Fibroblast of lung (primary cell): ENCODE measurements at regions not wholly inside any gene's neighbourhood (a gene's known extent, or its start where the extent isn't known, plus 50 kb on each side); places are given as distances from the start of the nearest gene placed in this dataset.

Experiments used
- DNase-seq, 2 donors: peaks; one replicate each; pipeline versions ENCODE4 v3.0.0 to v3.0.0-alpha.2; 2010; ENCODE audit warnings: low read depth in 2 of 2
- H2AFZ ChIP-seq: 2 replicates; pipeline ENCODE4 v1.5.1; 2012; ENCODE audit warnings: low read length, control low read depth, inconsistent platforms
- H3K27ac ChIP-seq: 2 replicates; pipeline ENCODE4 v1.5.1; 2011; ENCODE audit warnings: low read length, control low read depth; ENCODE audit not compliant: insufficient read depth
- H3K27me3 ChIP-seq: 2 replicates; pipeline ENCODE4 v1.5.1; 2011; ENCODE audit warnings: mild to moderate bottlenecking, low read length; ENCODE audit not compliant: control insufficient read depth, insufficient read depth
- H3K36me3 ChIP-seq: 2 replicates; pipeline ENCODE4 v1.5.1; 2011; ENCODE audit warnings: low read length; ENCODE audit not compliant: control insufficient read depth, insufficient read depth
- H3K4me1 ChIP-seq: 2 replicates; pipeline ENCODE4 v1.5.1; 2011; ENCODE audit warnings: low read length; ENCODE audit not compliant: control insufficient read depth, insufficient read depth; ENCODE audit errors: extremely low read depth
- H3K4me2 ChIP-seq: 2 replicates; pipeline ENCODE4 v1.5.1; 2011; ENCODE audit warnings: low read length, control low read depth; ENCODE audit not compliant: insufficient read depth; ENCODE audit errors: extremely low read depth
- H3K4me3 ChIP-seq, 4 experiments: fragments of 200-600 bp in 1 of 4; sonication (generic) in 1 of 4; replicated peaks in 1 of 4; 2 replicates each; pipeline ENCODE4 v1.5.1; 2011 to 2016; ENCODE audit warnings: low read length in 4 of 4, low read depth in 3 of 4, mild to moderate bottlenecking in 3 of 4, control low read depth in 2 of 4, inconsistent platforms in 1 of 4, mixed read lengths in 1 of 4; ENCODE audit not compliant: insufficient read depth in 1 of 4; ENCODE audit errors: control extremely low read depth in 1 of 4
- H3K79me2 ChIP-seq: 2 replicates; pipeline ENCODE4 v1.5.1; 2012; ENCODE audit warnings: mild to moderate bottlenecking, low read length, inconsistent platforms; ENCODE audit not compliant: control insufficient read depth, insufficient read depth
- H3K9ac ChIP-seq: 2 replicates; pipeline ENCODE4 v1.5.1; 2011; ENCODE audit warnings: mild to moderate bottlenecking, low read length, control low read depth; ENCODE audit not compliant: insufficient read depth
- H3K9me3 ChIP-seq: 2 replicates; pipeline ENCODE4 v1.5.1; 2012; ENCODE audit warnings: low read depth, low read length; ENCODE audit not compliant: control insufficient read depth, insufficient read depth
- H4K20me1 ChIP-seq: 2 replicates; pipeline ENCODE4 v1.5.1; 2011; ENCODE audit warnings: low read length; ENCODE audit not compliant: control insufficient read depth, insufficient read depth; ENCODE audit errors: extremely low read depth
- CTCF ChIP-seq, 2 donors: IDR thresholded peaks in 1 of 2; conservative IDR thresholded peaks in 1 of 2; 1 replicate in 1 of 2; 2 replicates in 1 of 2; pipeline ENCODE4 v1.5.1; 2011 to 2012; ENCODE audit warnings: low read length in 2 of 2, control low read depth in 1 of 2, inconsistent platforms in 1 of 2, low read depth in 1 of 2, mild to moderate bottlenecking in 1 of 2
- EZH2 ChIP-seq: IDR thresholded peaks from 2 replicates; pipeline ENCODE4 v1.5.1; 2012; ENCODE audit warnings: low read length, control low read depth, mild to moderate bottlenecking; ENCODE audit errors: missing control alignments

GRCh38 chr9:81473708-81474107 lies 215.6 kb downstream of the TLE1 start:
- Histone ChIP-seq H3K9ac (no peak overlapping the region), H3K27me3 (no peaks in the 10 kb centered on the region), H3K4me1 (no peaks in the 10 kb centered on the region), H3K4me2 (no peak overlapping the region), H3K36me3 (no peaks in the 10 kb centered on the region), H3K79me2 (no peaks in the 10 kb centered on the region), H2AFZ (no peak overlapping the region), H3K4me3 (no peak overlapping the region), H3K27ac (no peak overlapping the region), H4K20me1 (no peaks in the 10 kb centered on the region), H3K9me3 (no peaks in the 10 kb centered on the region)
- TF ChIP-seq EZH2 = no peak
- TF ChIP-seq CTCF (conservative IDR thresholded peaks at IDR 0.05 in 1 of 2, IDR thresholded peaks at IDR 0.05 in 1 of 2; ENCODE audit: low read depth in 1 of 2, low read length in 2 of 2) = no peak
- DNase-seq = peak; percentile 39 to 65

DNA sequence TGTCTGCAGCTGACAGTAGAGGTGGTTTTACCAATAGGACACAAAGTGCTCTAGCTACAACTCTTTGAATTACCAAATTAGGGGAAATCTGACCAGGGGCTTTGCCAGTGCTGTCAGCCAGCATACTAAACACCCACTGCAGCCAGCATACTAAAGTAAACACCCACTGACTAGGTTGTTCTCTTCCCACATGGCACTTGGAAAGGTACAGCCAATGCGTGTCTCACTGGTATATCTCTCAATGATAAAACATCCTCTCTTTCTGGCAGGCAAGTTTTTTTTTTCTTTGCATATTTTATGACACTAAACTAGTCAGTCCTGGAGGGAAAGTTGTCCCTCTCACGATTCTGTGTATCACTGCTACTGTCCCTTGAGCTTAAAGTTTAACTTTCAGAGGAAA lies 216.1 kb downstream of the TLE1 start:
- no peak for DNase-seq
- Histone ChIP-seq H3K4me3 (no peak overlapping the region), H3K27ac (no peak overlapping the region), H3K36me3 (no peaks in the 10 kb centered on the region), H3K9me3 (no peaks in the 10 kb centered on the region), H3K4me2 (no peak overlapping the region), H4K20me1 (no peaks in the 10 kb centered on the region), H3K79me2 (no peaks in the 10 kb centered on the region), H3K27me3 (no peaks in the 10 kb centered on the region), H2AFZ (no peak overlapping the region), H3K4me1 (no peaks in the 10 kb centered on the region), H3K9ac (no peak overlapping the region)
- no peak for TF ChIP-seq CTCF (conservative IDR thresholded peaks at IDR 0.05 in 1 of 2, IDR thresholded peaks at IDR 0.05 in 1 of 2; ENCODE audit: low read depth in 1 of 2, low read length in 2 of 2)
- no peak for TF ChIP-seq EZH2

DNA sequence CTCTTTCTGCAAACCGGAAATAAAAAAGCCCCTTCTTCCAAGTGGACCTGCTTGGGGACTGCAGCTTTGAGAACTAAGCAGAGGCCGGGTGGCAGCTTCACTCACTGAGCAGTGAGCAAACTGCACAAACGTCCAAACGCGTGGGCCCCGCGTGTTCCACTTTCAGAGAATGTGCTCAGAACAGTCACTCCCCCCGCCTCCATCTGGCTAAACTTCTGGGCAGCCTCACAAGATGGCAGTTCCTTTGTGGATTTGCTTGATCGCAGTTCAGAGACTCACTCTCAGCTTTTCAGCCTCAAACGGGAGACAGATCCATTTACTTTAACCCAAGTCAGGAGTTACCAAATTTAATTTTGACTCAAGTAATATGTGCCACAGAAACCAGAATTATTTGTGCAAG lies 216.6 kb downstream of the TLE1 start:
- no peaks in the 10 kb centered on the region for H4K20me1 ChIP-seq
- TF ChIP-seq EZH2 (no peak), CTCF (conservative IDR thresholded peaks at IDR 0.05 in 1 of 2, IDR thresholded peaks at IDR 0.05 in 1 of 2; ENCODE audit: low read depth in 1 of 2, low read length in 2 of 2) (no peak)
- no peaks in the 10 kb centered on the region for H3K27me3 ChIP-seq
- no peak overlapping the region for H2AFZ ChIP-seq
- H3K9ac ChIP-seq = no peak overlapping the region
- H3K4me2 ChIP-seq = no peak overlapping the region
- H3K27ac ChIP-seq = no peak overlapping the region
- H3K36me3 ChIP-seq = no peaks in the 10 kb centered on the region
- H3K9me3 ChIP-seq = no peaks in the 10 kb centered on the region
- no peaks in the 10 kb centered on the region for H3K79me2 ChIP-seq
- no peak for DNase-seq
- H3K4me3 ChIP-seq = no peak overlapping the region
- no peaks in the 10 kb centered on the region for H3K4me1 ChIP-seq
